ENCODE measurements at regions not wholly inside any gene's neighbourhood (a gene's known extent, or its start where the extent isn't known, plus 50 kb on each side); places are given as distances from the start of the nearest gene placed in this dataset.

GRCh38 chr6:144855375-144855774 lies 570.2 kb downstream of the UTRN start:
- DNase-seq = no peak

GRCh38 chr6:144855812-144856531 lies 570.8 kb downstream of the UTRN start:
- DNase-seq = no peak

GRCh38 chr6:144856622-144857021 lies 571.5 kb downstream of the UTRN start:
- no peak for DNase-seq

- DNase-seq = no peak
Observed at GRCh38 chr6:144857086-144857485, 572.0 kb downstream of the UTRN start.

- no peak for DNase-seq
Observed at GRCh38 chr6:144862769-144863168, 577.6 kb downstream of the UTRN start.

GRCh38 chr6:144867761-144868160 lies 582.6 kb downstream of the UTRN start:
- no peak for DNase-seq

- DNase-seq = no peak
Observed at GRCh38 chr6:144870782-144871181, 585.6 kb downstream of the UTRN start.

- no peak for DNase-seq
Observed at GRCh38 chr6:144873623-144874378, 588.7 kb downstream of the UTRN start.

GRCh38 chr6:144876689-144877088 lies 591.6 kb downstream of the UTRN start:
- no peak for DNase-seq

GRCh38 chr6:144877118-144877517 lies 592.0 kb downstream of the UTRN start:
- DNase-seq = no peak

- no peak for DNase-seq
Observed at GRCh38 chr6:144878577-144878976, 593.4 kb downstream of the UTRN start.

- no peak for DNase-seq
Observed at GRCh38 chr6:144879436-144879835, 594.3 kb downstream of the UTRN start.

GRCh38 chr6:144882425-144882824 lies 597.3 kb downstream of the UTRN start:
- DNase-seq = no peak

GRCh38 chr6:144883915-144884314 lies 598.8 kb downstream of the UTRN start:
- no peak for DNase-seq

- DNase-seq = no peak
Observed at GRCh38 chr6:144885817-144886216, 600.7 kb downstream of the UTRN start.

GRCh38 chr6:144886682-144887081 lies 601.5 kb downstream of the UTRN start:
- no peak for DNase-seq

GRCh38 chr6:144888621-144889020 lies 603.5 kb downstream of the UTRN start:
- DNase-seq = no peak

- DNase-seq = no peak
Observed at GRCh38 chr6:144893680-144894151, 608.6 kb downstream of the UTRN start.

- DNase-seq = no peak
Observed at GRCh38 chr6:144894240-144894639, 609.1 kb downstream of the UTRN start.

- DNase-seq = no peak
Observed at GRCh38 chr6:144895313-144896278, 610.5 kb downstream of the UTRN start.

GRCh38 chr6:144896289-144896688 lies 611.2 kb downstream of the UTRN start:
- DNase-seq = no peak

- DNase-seq = no peak
Observed at GRCh38 chr6:144896871-144897270, 611.7 kb downstream of the UTRN start.

GRCh38 chr6:144897441-144897921 lies 612.3 kb downstream of the UTRN start:
- no peak for DNase-seq

Measured in CD4-positive, alpha-beta T cell treated with Interleukin-1 beta for 1 hour (primary cell).